GM12865 (cell line): ENCODE measurements at regions not wholly inside any gene's neighbourhood (a gene's known extent, or its start where the extent isn't known, plus 50 kb on each side); places are given as distances from the start of the nearest gene placed in this dataset.

ENCODE experiments used
- DNase-seq: peaks from one replicate; pipeline ENCODE4 v3.0.0; 2010; ENCODE audit warnings: low read depth
- H3K4me3 ChIP-seq: 2 replicates; pipeline ENCODE4 v1.5.1; 2011; ENCODE audit warnings: mild to moderate bottlenecking, low read depth, low read length, control low read depth
- TF ChIP-seq, protein P1 (sequence below): IDR thresholded peaks from 2 replicates; pipeline ENCODE4 v1.5.1; 2011; ENCODE audit warnings: low read length, control low read depth, low read depth, inconsistent platforms; ENCODE audit not compliant: insufficient read depth; ENCODE audit errors: missing control alignments

DNA sequence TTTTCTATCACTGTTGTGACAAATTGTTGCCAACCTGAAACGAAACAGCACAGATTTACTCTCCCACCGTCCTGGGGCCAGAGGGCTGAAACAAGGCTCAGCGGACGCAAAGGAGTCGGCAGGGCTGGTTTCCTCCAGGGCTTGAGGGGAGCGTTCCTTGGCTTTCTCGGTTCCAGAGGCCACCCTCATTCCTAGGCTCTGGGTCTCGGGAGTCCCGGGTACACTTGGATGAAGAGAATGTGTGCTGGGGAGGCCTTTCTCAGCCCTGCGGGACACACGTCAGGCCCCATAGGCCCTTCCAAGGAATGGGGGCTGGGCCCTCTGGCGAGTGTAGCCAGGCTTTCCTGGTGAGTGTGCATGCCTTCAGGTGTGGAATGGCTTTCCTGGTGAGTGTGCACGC lies 287.3 kb upstream of the HS6ST1 start:
- TF ChIP-seq, protein P1, sequence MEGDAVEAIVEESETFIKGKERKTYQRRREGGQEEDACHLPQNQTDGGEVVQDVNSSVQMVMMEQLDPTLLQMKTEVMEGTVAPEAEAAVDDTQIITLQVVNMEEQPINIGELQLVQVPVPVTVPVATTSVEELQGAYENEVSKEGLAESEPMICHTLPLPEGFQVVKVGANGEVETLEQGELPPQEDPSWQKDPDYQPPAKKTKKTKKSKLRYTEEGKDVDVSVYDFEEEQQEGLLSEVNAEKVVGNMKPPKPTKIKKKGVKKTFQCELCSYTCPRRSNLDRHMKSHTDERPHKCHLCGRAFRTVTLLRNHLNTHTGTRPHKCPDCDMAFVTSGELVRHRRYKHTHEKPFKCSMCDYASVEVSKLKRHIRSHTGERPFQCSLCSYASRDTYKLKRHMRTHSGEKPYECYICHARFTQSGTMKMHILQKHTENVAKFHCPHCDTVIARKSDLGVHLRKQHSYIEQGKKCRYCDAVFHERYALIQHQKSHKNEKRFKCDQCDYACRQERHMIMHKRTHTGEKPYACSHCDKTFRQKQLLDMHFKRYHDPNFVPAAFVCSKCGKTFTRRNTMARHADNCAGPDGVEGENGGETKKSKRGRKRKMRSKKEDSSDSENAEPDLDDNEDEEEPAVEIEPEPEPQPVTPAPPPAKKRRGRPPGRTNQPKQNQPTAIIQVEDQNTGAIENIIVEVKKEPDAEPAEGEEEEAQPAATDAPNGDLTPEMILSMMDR, result no peak
- no peak for DNase-seq
- H3K4me3 ChIP-seq, result no peak overlapping the region

DNA sequence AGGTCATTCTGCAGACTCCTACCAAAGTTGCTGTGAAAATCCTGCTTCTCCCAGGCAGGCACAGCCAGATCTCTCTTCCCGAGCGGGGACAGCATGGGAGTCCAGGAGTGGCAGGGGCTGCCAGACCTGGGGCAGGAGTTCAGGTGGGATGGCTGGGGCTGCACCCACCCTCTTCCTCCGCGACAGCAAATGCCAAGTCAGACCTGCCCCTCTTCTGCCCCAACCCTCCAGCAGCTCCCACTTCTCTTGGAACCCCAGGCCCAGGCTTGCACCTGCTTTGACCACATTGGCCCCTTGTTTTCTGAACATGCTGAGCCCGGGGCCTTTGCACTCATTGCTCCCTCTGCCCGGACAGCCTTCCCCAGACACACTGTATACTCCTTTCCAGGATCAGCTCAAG lies 288.2 kb upstream of the HS6ST1 start:
- TF ChIP-seq, protein P1, result no peak
- no peak for DNase-seq
- no peak overlapping the region for H3K4me3 ChIP-seq

DNA sequence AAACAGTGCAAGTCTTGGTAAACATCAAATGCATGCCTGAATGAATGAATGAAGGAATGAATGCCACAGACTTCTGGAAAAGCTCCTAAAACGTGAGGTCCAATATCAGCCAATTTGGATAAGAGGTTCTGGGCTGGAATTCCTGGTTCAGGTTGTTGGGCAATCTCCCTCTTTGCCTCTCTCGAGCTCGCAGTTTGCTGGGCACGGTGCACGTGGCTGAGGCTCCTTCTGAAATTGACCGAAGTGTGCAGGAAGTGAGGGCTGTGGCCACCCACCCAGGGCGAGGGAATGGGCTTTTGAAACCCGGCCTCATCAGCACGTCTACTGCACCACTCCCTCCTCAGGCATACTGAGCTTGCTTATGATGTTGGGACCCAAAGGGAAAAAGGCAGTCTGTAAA lies 288.8 kb upstream of the HS6ST1 start:
- no peak for DNase-seq
- TF ChIP-seq, protein P1, result no peak
- H3K4me3 ChIP-seq, result no peak overlapping the region

DNA sequence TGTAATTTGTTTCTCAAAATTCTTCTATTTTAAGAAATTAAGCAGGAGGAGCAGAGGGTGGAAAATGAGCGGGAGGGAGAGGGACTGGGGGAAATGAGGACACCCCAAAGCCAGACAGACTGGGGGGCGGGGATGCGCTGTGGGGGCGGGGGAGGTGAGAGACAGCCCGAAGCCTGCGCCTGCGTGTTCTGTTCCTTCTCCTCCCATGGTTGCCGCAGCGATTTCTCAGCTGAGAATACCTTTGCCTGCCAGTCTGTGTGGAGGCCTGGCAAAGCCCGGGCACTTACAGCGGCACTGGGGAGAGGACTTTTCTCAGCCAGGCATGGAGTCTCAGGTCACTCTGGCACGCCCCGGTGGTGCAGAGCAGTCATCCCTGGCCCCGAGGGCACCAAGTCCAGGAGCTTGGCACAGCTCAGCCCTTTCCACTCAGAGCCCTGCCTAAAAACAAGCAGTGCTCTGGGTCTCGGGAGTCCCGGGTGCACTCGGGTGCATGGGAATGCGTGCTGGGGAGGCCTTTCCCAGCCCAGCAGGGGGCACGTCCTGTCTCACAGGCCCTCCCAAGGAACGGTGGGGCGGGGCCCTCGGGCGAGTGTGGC lies 289.3 kb upstream of the HS6ST1 start:
- DNase-seq, result no peak
- no peak overlapping the region for H3K4me3 ChIP-seq
- TF ChIP-seq, protein P1, result no peak

DNA sequence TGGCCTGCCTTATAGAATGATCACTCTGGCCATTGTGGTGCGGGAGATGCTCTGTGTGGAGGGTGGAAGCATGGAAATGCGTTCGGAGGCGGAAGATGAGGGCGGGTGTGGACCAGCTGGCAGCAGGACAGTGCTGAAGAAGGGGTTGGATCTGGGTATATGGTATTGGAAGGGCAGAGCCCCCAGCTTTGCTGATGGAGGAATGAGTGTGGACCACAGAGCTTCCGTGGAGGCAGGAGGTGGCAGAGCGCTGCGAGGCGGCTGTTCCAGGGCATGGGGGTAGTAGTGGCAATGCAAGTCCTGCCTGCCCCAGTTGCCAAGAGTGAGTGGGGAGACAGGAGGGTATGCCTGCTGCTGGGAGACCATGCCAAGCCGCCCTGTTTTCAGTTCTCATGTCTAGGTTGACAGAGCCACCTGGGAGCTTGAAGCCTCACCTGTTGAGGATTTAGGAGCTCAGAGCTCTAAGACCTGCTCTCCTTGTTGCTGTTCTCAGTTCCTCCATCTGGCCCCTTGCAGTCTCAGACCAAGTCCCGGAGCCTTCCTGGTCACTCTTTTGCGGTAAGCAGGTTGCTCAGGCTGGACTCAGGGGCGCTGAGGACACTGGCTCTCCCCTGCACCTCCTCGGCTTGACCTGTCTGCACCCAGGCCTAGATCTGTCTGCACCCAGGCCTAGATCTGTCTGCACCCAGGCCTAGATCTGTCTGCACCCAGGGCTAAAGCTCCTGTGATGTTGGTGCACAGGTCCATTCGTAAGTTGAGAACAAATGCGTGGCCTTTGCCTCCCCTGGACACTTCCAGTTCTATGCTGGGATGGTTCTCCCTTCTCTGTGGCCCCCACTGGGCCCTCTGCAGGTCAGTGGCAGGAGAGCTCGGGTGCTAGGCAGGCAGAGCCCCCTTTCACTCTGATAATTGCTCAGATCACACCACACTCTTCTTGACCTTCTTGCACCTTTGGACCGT lies 290.5 kb upstream of the HS6ST1 start:
- no peak for DNase-seq
- TF ChIP-seq, protein P1, result no peak
- no peak overlapping the region for H3K4me3 ChIP-seq

DNA sequence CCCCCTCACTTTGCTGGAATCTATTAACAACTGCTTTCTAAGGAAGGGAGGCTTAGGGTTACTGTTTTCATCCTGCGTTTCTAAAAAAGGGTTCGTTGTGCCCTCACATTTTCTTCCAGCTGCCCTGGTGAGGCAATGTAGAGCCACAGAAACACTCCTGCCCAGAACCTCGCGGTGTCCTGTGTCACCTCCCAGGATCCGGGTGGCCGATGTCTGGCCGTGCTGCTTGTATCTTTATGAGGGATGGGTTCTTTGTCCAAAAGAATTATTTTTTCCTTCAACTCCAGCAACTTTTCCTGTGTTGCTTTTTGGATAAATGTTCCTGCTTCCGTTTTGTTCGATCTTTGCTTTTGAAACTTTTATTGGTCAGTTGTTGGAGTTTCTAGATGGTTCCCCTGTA lies 291.8 kb upstream of the HS6ST1 start:
- TF ChIP-seq, protein P1, result no peak
- no peak for DNase-seq
- no peak overlapping the region for H3K4me3 ChIP-seq
